Endodermal cell (in vitro differentiated cells): ENCODE measurements at regions not wholly inside any gene's neighbourhood (a gene's known extent, or its start where the extent isn't known, plus 50 kb on each side); places are given as distances from the start of the nearest gene placed in this dataset.

Source experiments
- DNase-seq: peaks from one replicate; pipeline ENCODE4 v3.0.0-alpha.2; 2017
- H3K27ac ChIP-seq: 2 replicates; pipeline ENCODE4 v1.5.1; 2013; ENCODE audit warnings: mild to moderate bottlenecking, low read depth, low read length, moderate library complexity
- H3K27me3 ChIP-seq: 2 replicates; pipeline ENCODE4 v1.6.1; 2013; ENCODE audit warnings: mild to moderate bottlenecking, low read length, moderate library complexity; ENCODE audit not compliant: insufficient read depth, control insufficient read depth, poor library complexity, severe bottlenecking
- H3K36me3 ChIP-seq: 2 replicates; pipeline ENCODE4 v1.7.0; 2013; ENCODE audit warnings: mild to moderate bottlenecking, low read length, moderate library complexity; ENCODE audit not compliant: control insufficient read depth, insufficient read depth
- H3K4me1 ChIP-seq: one replicate; pipeline ENCODE4 v1.7.0; 2013; ENCODE audit warnings: low read length; ENCODE audit not compliant: control insufficient read depth, insufficient read depth
- H3K4me3 ChIP-seq: 2 replicates; pipeline ENCODE4 v1.5.1; 2013; ENCODE audit warnings: mild to moderate bottlenecking, low read length, moderate library complexity
- H3K9ac ChIP-seq: 2 replicates; pipeline ENCODE4 v1.6.1; 2013; ENCODE audit warnings: mild to moderate bottlenecking, low read length, moderate library complexity; ENCODE audit not compliant: poor library complexity, severe bottlenecking; ENCODE audit errors: extremely low read depth
- H3K9me3 ChIP-seq: 2 replicates; pipeline ENCODE4 v1.6.1; 2013; ENCODE audit warnings: mild to moderate bottlenecking, low read length, moderate library complexity; ENCODE audit not compliant: control insufficient read depth
- H3K27ac Mint-ChIP-seq: 2 replicates; pipeline ENCODE4 v1.8.0; 2020; ENCODE audit warnings: mixed read lengths
- H3K27me3 Mint-ChIP-seq: 2 replicates; pipeline ENCODE4 v1.8.0; 2021; ENCODE audit warnings: mild to moderate bottlenecking, mixed read lengths; ENCODE audit not compliant: insufficient read depth
- H3K36me3 Mint-ChIP-seq: 2 replicates; pipeline ENCODE4 v1.8.0; 2020; ENCODE audit warnings: low read depth, mixed read lengths
- H3K4me1 Mint-ChIP-seq: 2 replicates; pipeline ENCODE4 v1.8.0; 2020; ENCODE audit warnings: mixed read lengths
- H3K4me3 Mint-ChIP-seq: 2 replicates; pipeline ENCODE4 v1.8.0; 2020; ENCODE audit warnings: mild to moderate bottlenecking, moderate library complexity, mixed read lengths
- H3K9me3 Mint-ChIP-seq: 2 replicates; pipeline ENCODE4 v1.8.0; 2020; ENCODE audit warnings: mild to moderate bottlenecking, mixed read lengths
- CTCF ChIP-seq: fragments of 200-600 bp; sonication (generic); conservative IDR thresholded peaks from 2 replicates; pipeline ENCODE4 v1.5.0; 2021; ENCODE audit warnings: antibody characterized with exemption, mild to moderate bottlenecking
- WGBS, 2 experiments: methylation state at CpG; one replicate each; pipeline versions ENCODE4 v1.1.5 to v1.1.7; 2013; ENCODE audit warnings: missing lambda C conversion rate in 2 of 2, mixed read lengths in 1 of 2; ENCODE audit not compliant: insufficient coverage in 1 of 2, insufficient read length in 1 of 2; 5-methylcytosine and 5-hydroxymethylcytosine counted together

DNA sequence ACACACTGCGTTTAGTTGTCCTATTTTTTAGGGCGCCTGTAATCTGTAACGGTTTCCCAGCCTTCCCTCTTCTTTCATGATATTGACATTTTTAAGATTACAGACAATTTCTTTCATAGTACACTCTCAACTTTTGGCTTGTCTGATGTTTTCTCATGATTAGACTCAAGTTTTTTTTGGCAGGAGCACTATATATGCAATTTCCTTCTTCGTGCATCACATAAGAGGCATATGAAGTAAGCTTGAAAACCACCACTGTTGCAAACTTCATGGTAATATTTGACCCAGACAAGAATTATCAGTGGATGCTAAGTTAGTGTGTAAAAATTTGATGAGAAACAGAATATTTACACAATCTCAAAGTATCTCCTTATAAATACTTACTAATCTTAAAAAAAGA is 119.2 kb upstream of the CMC1 start:
- no peak for TF ChIP-seq CTCF
- no peaks in the 10 kb centered on the region for H3K9me3 ChIP-seq
- H3K27ac Mint-ChIP-seq, result no peak overlapping the region
- no peaks in the 10 kb centered on the region for H3K27me3 Mint-ChIP-seq
- H3K9me3 Mint-ChIP-seq, result no peaks in the 10 kb centered on the region
- H3K36me3 ChIP-seq, result no peaks in the 10 kb centered on the region
- no peak overlapping the region for H3K4me3 ChIP-seq
- peaks cover 2% of the 10 kb centered on the region for H3K4me1 Mint-ChIP-seq
- H3K9ac ChIP-seq, result no peak overlapping the region
- H3K27me3 ChIP-seq, result no peaks in the 10 kb centered on the region
- H3K27ac ChIP-seq, result no peak overlapping the region
- no peaks in the 10 kb centered on the region for H3K36me3 Mint-ChIP-seq
- no peaks in the 10 kb centered on the region for H3K4me1 ChIP-seq
- DNase-seq, result no peak
- 93 to 100% methylated on average over 4 of the region's 4 CpGs for WGBS, 2 experiments
- no peak overlapping the region for H3K4me3 Mint-ChIP-seq

GRCh38 chr3:28124882-28125281 is 116.5 kb upstream of the CMC1 start:
- Mint-ChIP-seq H3K4me3 (no peak overlapping the region), H3K9me3 (no peaks in the 10 kb centered on the region), H3K27ac (no peak overlapping the region), H3K27me3 (no peaks in the 10 kb centered on the region), H3K4me1 (no peaks in the 10 kb centered on the region), H3K36me3 (no peaks in the 10 kb centered on the region)
- no peak for TF ChIP-seq CTCF
- Histone ChIP-seq H3K4me1 (no peaks in the 10 kb centered on the region), H3K36me3 (no peaks in the 10 kb centered on the region), H3K9me3 (no peaks in the 10 kb centered on the region), H3K27ac (no peak overlapping the region), H3K27me3 (no peaks in the 10 kb centered on the region), H3K9ac (no peak overlapping the region), H3K4me3 (no peak overlapping the region)
- WGBS, 2 experiments, result 80 to 100% methylated on average over 1 to 3 of the region's 3 CpGs
- DNase-seq, result no peak

DNA sequence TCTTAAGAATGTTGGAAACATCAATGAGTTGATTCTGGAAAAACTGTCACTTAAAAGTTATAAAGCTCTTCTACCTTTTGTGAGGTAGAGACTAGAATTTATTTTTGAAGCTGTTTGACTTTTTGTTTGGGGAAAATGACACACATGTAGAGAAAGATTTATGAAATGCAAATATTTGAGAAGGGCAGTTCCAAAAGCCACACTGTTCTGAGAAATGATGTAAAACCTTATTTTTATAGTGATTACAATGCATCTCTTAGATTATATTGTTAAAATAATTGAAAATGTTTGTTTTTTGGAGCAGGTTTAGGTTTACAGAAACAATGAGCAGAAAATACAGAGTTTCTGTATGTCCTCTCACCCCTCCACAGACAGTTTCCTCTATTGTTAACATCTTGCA is 116.1 kb upstream of the CMC1 start:
- no peak overlapping the region for H3K27ac ChIP-seq
- no peak for TF ChIP-seq CTCF
- H3K36me3 Mint-ChIP-seq, result no peaks in the 10 kb centered on the region
- H3K4me3 Mint-ChIP-seq, result no peak overlapping the region
- no peaks in the 10 kb centered on the region for H3K9me3 Mint-ChIP-seq
- H3K9me3 ChIP-seq, result no peaks in the 10 kb centered on the region
- no peak overlapping the region for H3K9ac ChIP-seq
- H3K4me1 ChIP-seq, result no peaks in the 10 kb centered on the region
- no peaks in the 10 kb centered on the region for H3K27me3 Mint-ChIP-seq
- no peak overlapping the region for H3K4me3 ChIP-seq
- no peak overlapping the region for H3K27ac Mint-ChIP-seq
- DNase-seq, result no peak
- no peaks in the 10 kb centered on the region for H3K4me1 Mint-ChIP-seq
- no peaks in the 10 kb centered on the region for H3K36me3 ChIP-seq
- no peaks in the 10 kb centered on the region for H3K27me3 ChIP-seq
